ENCODE measurements at regions not wholly inside any gene's neighbourhood (a gene's known extent, or its start where the extent isn't known, plus 50 kb on each side); places are given as distances from the start of the nearest gene placed in this dataset.

DNA sequence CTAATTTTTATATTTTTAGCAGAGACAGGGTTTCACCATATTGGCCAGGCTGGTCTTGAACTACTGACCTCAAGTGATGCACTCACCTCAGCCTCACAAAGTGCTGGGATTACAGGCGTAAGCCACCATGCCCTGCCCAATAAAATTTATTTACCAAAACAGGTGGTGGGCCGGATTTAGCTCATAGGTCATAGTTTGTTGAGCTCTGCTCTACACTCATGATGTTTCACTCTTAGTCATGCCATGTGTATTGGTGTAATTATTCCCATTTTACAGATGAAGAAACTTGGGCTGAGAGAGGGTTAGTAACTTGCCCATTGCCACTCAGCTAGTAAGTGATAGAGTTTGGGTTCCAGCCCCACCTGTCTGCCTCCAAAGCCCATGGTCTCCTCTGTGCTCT, 93.1 kb upstream of the WWC1 start:
- Histone ChIP-seq H3K4ac (ENCODE audit: low read depth in 1 of 2, low read length in 2 of 2) (no peak overlapping the region), H3K18ac (ENCODE audit: low read depth in 1 of 2, low read length in 2 of 2) (no peak overlapping the region), H2BK15ac (ENCODE audit: low read depth, poor library complexity, severe bottlenecking) (no peak overlapping the region), H2BK12ac (ENCODE audit: low read length in 2 of 2) (no peak overlapping the region), H3K79me1 (replicated peaks; ENCODE audit: low read length, poor library complexity, severe bottlenecking) (no peaks in the 10 kb centered on the region), H2AK5ac (ENCODE audit: low read length, severe bottlenecking) (no peak overlapping the region), H3K9me3 (ENCODE audit: control insufficient read depth, low read length) (no peaks in the 10 kb centered on the region), H2BK120ac (ENCODE audit: low read depth, low read length) (no peak overlapping the region), H4K8ac (ENCODE audit: low read length) (no peak overlapping the region), H3K14ac (ENCODE audit: low read length in 2 of 2) (no peak overlapping the region), H3K9ac (ENCODE audit: low read length) (no peak overlapping the region), H3K36me3 (ENCODE audit: control insufficient read depth in 1 of 2, insufficient read depth in 2 of 2, low read depth in 1 of 2, low read length in 2 of 2) (peaks cover 0 to 17% of the 10 kb centered on the region in 2 experiments), H3K4me1 (ENCODE audit: control insufficient read depth, insufficient read depth, low read depth, low read length) (no peaks in the 10 kb centered on the region), H2AFZ (ENCODE audit: low read depth, low read length) (no peak overlapping the region), H4K91ac (ENCODE audit: low read length) (no peak overlapping the region), H2BK5ac (ENCODE audit: low read depth, low read length, poor library complexity, severe bottlenecking) (no peak overlapping the region), H3K27me3 (ENCODE audit: control insufficient read depth in 1 of 2, insufficient read depth in 1 of 2, low read length in 2 of 2) (peaks cover 0 to 41% of the 10 kb centered on the region in 2 experiments), H3K4me2 (ENCODE audit: low read length, poor library complexity, severe bottlenecking) (no peak overlapping the region), H3K27ac (ENCODE audit: low read length, poor library complexity, severe bottlenecking) (no peak overlapping the region), H3K23ac (ENCODE audit: low read length in 2 of 2) (no peak overlapping the region), H3K4me3 (ENCODE audit: insufficient read depth in 1 of 2, low read depth in 1 of 2, low read length in 2 of 2) (no peak overlapping the region)
- DNase-seq: no peak
- WGBS: no CpG with 5 or more reads among the region's 2 CpGs

DNA sequence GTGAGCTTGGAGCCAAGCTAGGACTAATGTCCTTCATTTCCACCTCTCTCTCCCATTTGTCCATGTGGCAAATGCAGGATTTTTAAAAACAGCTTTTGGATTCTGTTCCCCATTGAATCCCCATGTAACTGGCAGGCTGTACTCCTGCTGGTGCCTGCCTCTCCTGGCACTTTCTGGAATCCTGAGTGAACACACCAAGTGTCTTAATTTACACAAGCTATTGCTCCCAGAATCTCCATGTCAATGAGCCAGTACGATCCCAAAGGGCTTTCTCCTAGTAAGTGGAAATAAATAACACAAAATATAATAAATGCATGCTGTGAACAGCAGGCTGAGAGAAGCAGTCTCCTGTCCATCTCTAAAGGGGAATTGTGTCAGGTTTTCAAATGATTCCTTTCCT, 88.4 kb upstream of the WWC1 start:
- DNase-seq: no peak
- Histone ChIP-seq H2AFZ (ENCODE audit: low read depth, low read length) (no peak overlapping the region), H3K4me3 (ENCODE audit: insufficient read depth in 1 of 2, low read depth in 1 of 2, low read length in 2 of 2) (no peak overlapping the region), H2BK120ac (ENCODE audit: low read depth, low read length) (no peak overlapping the region), H4K8ac (ENCODE audit: low read length) (no peak overlapping the region), H3K18ac (ENCODE audit: low read depth in 1 of 2, low read length in 2 of 2) (no peak overlapping the region), H3K36me3 (ENCODE audit: control insufficient read depth in 1 of 2, insufficient read depth in 2 of 2, low read depth in 1 of 2, low read length in 2 of 2) (peaks cover 0 to 29% of the 10 kb centered on the region in 2 experiments), H3K14ac (ENCODE audit: low read length in 2 of 2) (no peak overlapping the region), H4K91ac (ENCODE audit: low read length) (no peak overlapping the region), H3K27ac (ENCODE audit: low read length, poor library complexity, severe bottlenecking) (no peak overlapping the region), H2BK5ac (ENCODE audit: low read depth, low read length, poor library complexity, severe bottlenecking) (no peak overlapping the region), H3K27me3 (ENCODE audit: control insufficient read depth in 1 of 2, insufficient read depth in 1 of 2, low read length in 2 of 2) (peaks cover 0 to 17% of the 10 kb centered on the region in 2 experiments), H2BK12ac (ENCODE audit: low read length in 2 of 2) (no peak overlapping the region), H3K4me2 (ENCODE audit: low read length, poor library complexity, severe bottlenecking) (no peak overlapping the region), H3K9me3 (ENCODE audit: control insufficient read depth, low read length) (no peaks in the 10 kb centered on the region), H3K23ac (ENCODE audit: low read length in 2 of 2) (no peak overlapping the region), H2BK15ac (ENCODE audit: low read depth, poor library complexity, severe bottlenecking) (no peak overlapping the region), H3K79me1 (replicated peaks; ENCODE audit: low read length, poor library complexity, severe bottlenecking) (no peaks in the 10 kb centered on the region), H3K4ac (ENCODE audit: low read depth in 1 of 2, low read length in 2 of 2) (no peak overlapping the region), H3K4me1 (ENCODE audit: control insufficient read depth, insufficient read depth, low read depth, low read length) (no peaks in the 10 kb centered on the region), H3K9ac (ENCODE audit: low read length) (no peak overlapping the region), H2AK5ac (ENCODE audit: low read length, severe bottlenecking) (no peak overlapping the region)
- no CpG with 5 or more reads among the region's 1 CpG for WGBS

DNA sequence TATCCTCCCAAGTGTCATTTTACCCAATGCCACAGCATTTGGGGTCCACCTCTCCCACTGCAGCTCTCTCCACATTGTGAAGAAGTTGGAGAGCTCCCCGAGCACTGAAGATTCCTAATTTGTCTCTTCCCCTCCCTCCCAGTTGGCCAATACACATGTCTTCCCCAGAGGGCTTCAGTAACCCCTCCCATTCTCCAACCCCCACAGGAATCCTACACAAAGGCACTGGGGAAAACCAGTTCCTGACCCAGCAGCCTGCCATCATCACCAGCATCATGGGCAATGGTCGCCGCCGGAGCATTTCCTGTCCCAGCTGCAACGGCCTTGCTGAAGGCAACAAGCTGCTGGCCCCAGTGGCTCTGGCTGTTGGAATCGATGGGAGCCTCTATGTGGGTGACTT, 87.3 kb upstream of the WWC1 start:
- no peak overlapping the region for H3K18ac ChIP-seq (ENCODE audit: low read depth in 1 of 2, low read length in 2 of 2)
- H4K91ac ChIP-seq (ENCODE audit: low read length): no peak overlapping the region
- no peak overlapping the region for H2BK120ac ChIP-seq (ENCODE audit: low read depth, low read length)
- H3K14ac ChIP-seq (ENCODE audit: low read length in 2 of 2): no peak overlapping the region
- H2AFZ ChIP-seq (ENCODE audit: low read depth, low read length): no peak overlapping the region
- H2AK5ac ChIP-seq (ENCODE audit: low read length, severe bottlenecking): no peak overlapping the region
- no peak overlapping the region for H3K23ac ChIP-seq (ENCODE audit: low read length in 2 of 2)
- H3K4me2 ChIP-seq (ENCODE audit: low read length, poor library complexity, severe bottlenecking): no peak overlapping the region
- peaks cover 0 to 26% of the 10 kb centered on the region in 2 experiments for H3K36me3 ChIP-seq (ENCODE audit: control insufficient read depth in 1 of 2, insufficient read depth in 2 of 2, low read depth in 1 of 2, low read length in 2 of 2)
- H3K4ac ChIP-seq (ENCODE audit: low read depth in 1 of 2, low read length in 2 of 2): no peak overlapping the region
- H3K4me3 ChIP-seq (ENCODE audit: insufficient read depth in 1 of 2, low read depth in 1 of 2, low read length in 2 of 2): no peak overlapping the region
- H2BK5ac ChIP-seq (ENCODE audit: low read depth, low read length, poor library complexity, severe bottlenecking): no peak overlapping the region
- 82% methylated on average over 6 of the region's 6 CpGs for WGBS
- H3K79me1 ChIP-seq (replicated peaks; ENCODE audit: low read length, poor library complexity, severe bottlenecking): no peaks in the 10 kb centered on the region
- no peaks in the 10 kb centered on the region for H3K9me3 ChIP-seq (ENCODE audit: control insufficient read depth, low read length)
- H3K4me1 ChIP-seq (ENCODE audit: control insufficient read depth, insufficient read depth, low read depth, low read length): no peaks in the 10 kb centered on the region
- no peak overlapping the region for H3K9ac ChIP-seq (ENCODE audit: low read length)
- H3K27me3 ChIP-seq (ENCODE audit: control insufficient read depth in 1 of 2, insufficient read depth in 1 of 2, low read length in 2 of 2): peaks cover 0 to 13% of the 10 kb centered on the region in 2 experiments
- DNase-seq: no peak
- no peak overlapping the region for H4K8ac ChIP-seq (ENCODE audit: low read length)
- H2BK15ac ChIP-seq (ENCODE audit: low read depth, poor library complexity, severe bottlenecking): no peak overlapping the region
- H3K27ac ChIP-seq (ENCODE audit: low read length, poor library complexity, severe bottlenecking): no peak overlapping the region
- no peak overlapping the region for H2BK12ac ChIP-seq (ENCODE audit: low read length in 2 of 2)

GRCh38 chr5:168207450-168208029, 83.9 kb upstream of the WWC1 start:
- Histone ChIP-seq H3K4me1 (ENCODE audit: control insufficient read depth, insufficient read depth, low read depth, low read length) (peaks cover 2% of the 10 kb centered on the region), H3K4me3 (ENCODE audit: insufficient read depth in 1 of 2, low read depth in 1 of 2, low read length in 2 of 2) (no peak overlapping the region), H2BK15ac (ENCODE audit: low read depth, poor library complexity, severe bottlenecking) (no peak overlapping the region), H3K14ac (ENCODE audit: low read length in 2 of 2) (no peak overlapping the region), H3K18ac (ENCODE audit: low read depth in 1 of 2, low read length in 2 of 2) (no peak overlapping the region), H3K9ac (ENCODE audit: low read length) (no peak overlapping the region), H3K27me3 (ENCODE audit: control insufficient read depth in 1 of 2, insufficient read depth in 1 of 2, low read length in 2 of 2) (peaks cover 0 to 13% of the 10 kb centered on the region in 2 experiments), H2AK5ac (ENCODE audit: low read length, severe bottlenecking) (no peak overlapping the region), H3K4ac (ENCODE audit: low read depth in 1 of 2, low read length in 2 of 2) (no peak overlapping the region), H3K4me2 (ENCODE audit: low read length, poor library complexity, severe bottlenecking) (no peak overlapping the region), H4K91ac (ENCODE audit: low read length) (no peak overlapping the region), H2AFZ (ENCODE audit: low read depth, low read length) (no peak overlapping the region), H3K79me1 (replicated peaks; ENCODE audit: low read length, poor library complexity, severe bottlenecking) (no peaks in the 10 kb centered on the region), H2BK5ac (ENCODE audit: low read depth, low read length, poor library complexity, severe bottlenecking) (no peak overlapping the region), H2BK120ac (ENCODE audit: low read depth, low read length) (no peak overlapping the region), H3K36me3 (ENCODE audit: control insufficient read depth in 1 of 2, insufficient read depth in 2 of 2, low read depth in 1 of 2, low read length in 2 of 2) (peaks cover 0 to 28% of the 10 kb centered on the region in 2 experiments), H2BK12ac (ENCODE audit: low read length in 2 of 2) (no peak overlapping the region), H3K27ac (ENCODE audit: low read length, poor library complexity, severe bottlenecking) (no peak overlapping the region), H3K23ac (ENCODE audit: low read length in 2 of 2) (no peak overlapping the region), H4K8ac (ENCODE audit: low read length) (no peak overlapping the region), H3K9me3 (ENCODE audit: control insufficient read depth, low read length) (no peaks in the 10 kb centered on the region)
- no peak for DNase-seq
- WGBS: 76% methylated on average over 6 of the region's 7 CpGs
